OCI-LY1 (cell line): ENCODE measurements at regions not wholly inside any gene's neighbourhood (a gene's known extent, or its start where the extent isn't known, plus 50 kb on each side); places are given as distances from the start of the nearest gene placed in this dataset.

Source experiments
- H2AFZ ChIP-seq: fragments of 200-600 bp; sonication (generic), shearing (Covaris generic); 2 replicates; pipeline ENCODE4 v1.6.0; 2014; ENCODE audit warnings: antibody characterized with exemption, mild to moderate bottlenecking, low read length
- H3F3A ChIP-seq: fragments of 200-600 bp; sonication (generic), shearing (Covaris generic); 2 replicates; pipeline ENCODE4 v1.6.0; 2014; ENCODE audit warnings: mild to moderate bottlenecking, antibody characterized with exemption, low read length, moderate library complexity; ENCODE audit not compliant: insufficient read depth
- H3K27ac ChIP-seq: fragments of 200-600 bp; sonication (generic); 2 replicates; pipeline ENCODE4 v1.5.1; 2014; ENCODE audit warnings: low read length, mixed run types, mild to moderate bottlenecking, low read depth; ENCODE audit not compliant: poor library complexity, severe bottlenecking
- H3K27me3 ChIP-seq: fragments of 200-600 bp; sonication (generic); 2 replicates; pipeline ENCODE4 v1.6.0; 2014; ENCODE audit warnings: antibody characterized with exemption, mild to moderate bottlenecking, low read length, moderate library complexity; ENCODE audit not compliant: insufficient read depth
- H3K36me3 ChIP-seq: fragments of 200-600 bp; sonication (generic); 2 replicates; pipeline ENCODE4 v1.6.1; 2014; ENCODE audit warnings: mild to moderate bottlenecking, antibody characterized with exemption, low read length, moderate library complexity, mixed read lengths; ENCODE audit not compliant: insufficient read depth
- H3K4me1 ChIP-seq: fragments of 200-600 bp; sonication (generic); 2 replicates; pipeline ENCODE4 v1.5.1; 2014; ENCODE audit warnings: mild to moderate bottlenecking, low read length, moderate library complexity; ENCODE audit not compliant: insufficient read depth, severe bottlenecking
- H3K4me2 ChIP-seq: fragments of 200-600 bp; sonication (generic), shearing (Covaris generic); 2 replicates; pipeline ENCODE4 v1.6.1; 2014; ENCODE audit warnings: low read length
- H3K4me3 ChIP-seq: fragments of 200-600 bp; sonication (generic); 2 replicates; pipeline ENCODE4 v1.5.1; 2014; ENCODE audit warnings: low read length, low read depth, mild to moderate bottlenecking, mixed read lengths; ENCODE audit not compliant: poor library complexity, severe bottlenecking
- H3K79me2 ChIP-seq: fragments of 200-600 bp; shearing (Covaris generic); 2 replicates; pipeline ENCODE4 v1.6.1; 2016; ENCODE audit warnings: mixed run types, low read length, mixed read lengths; ENCODE audit not compliant: insufficient read depth
- H3K9ac ChIP-seq: fragments of 200-600 bp; sonication (generic), shearing (Covaris generic); 2 replicates; pipeline ENCODE4 v1.6.1; 2014; ENCODE audit warnings: mild to moderate bottlenecking, low read length, mixed read lengths
- H3K9me2 ChIP-seq: fragments of 200-600 bp; sonication (generic), shearing (Covaris generic); 2 replicates; pipeline ENCODE4 v1.6.1; 2014; ENCODE audit warnings: low read depth, mild to moderate bottlenecking, low read length, mixed read lengths
- H3K9me3 ChIP-seq: fragments of 200-600 bp; shearing (Covaris generic); 2 replicates; pipeline ENCODE4 v1.6.1; 2014; ENCODE audit warnings: low read length, mixed read lengths
- H4K20me1 ChIP-seq: fragments of 200-600 bp; sonication (generic), shearing (Covaris generic); 2 replicates; pipeline ENCODE4 v1.6.0; 2016; ENCODE audit warnings: mild to moderate bottlenecking, low read length; ENCODE audit not compliant: insufficient read depth
- CTCF ChIP-seq: fragments of 200-600 bp; sonication (generic), shearing (Covaris generic); IDR thresholded peaks from 2 replicates; pipeline ENCODE4 v1.5.1; 2017; ENCODE audit warnings: mild to moderate bottlenecking, antibody characterized with exemption, low read length, moderate library complexity, mixed read lengths
- EZH2 ChIP-seq: fragments of 200-600 bp; sonication (generic), shearing (Covaris generic); IDR thresholded peaks from 2 replicates; pipeline ENCODE4 v1.8.0; 2017; ENCODE audit warnings: borderline replicate concordance, mixed run types, mild to moderate bottlenecking, antibody characterized with exemption, low read length, moderate library complexity, mixed read lengths

GRCh38 chr10:124240839-124241291 lies 147.5 kb upstream of the CHST15 start:
- no peak for TF ChIP-seq EZH2
- no peak for TF ChIP-seq CTCF
- no peaks in the 10 kb centered on the region for H4K20me1 ChIP-seq
- H3F3A ChIP-seq, result no peaks in the 10 kb centered on the region
- H3K4me2 ChIP-seq, result no peak overlapping the region
- no peaks in the 10 kb centered on the region for H3K9me2 ChIP-seq
- H3K27ac ChIP-seq, result no peak overlapping the region
- no peaks in the 10 kb centered on the region; the same call in 1 of the 2 replicates for H3K27me3 ChIP-seq
- H3K9me3 ChIP-seq, result no peaks in the 10 kb centered on the region
- H3K4me1 ChIP-seq, result no peaks in the 10 kb centered on the region
- H3K4me3 ChIP-seq, result no peak overlapping the region
- H3K36me3 ChIP-seq, result no peaks in the 10 kb centered on the region
- no peak overlapping the region for H2AFZ ChIP-seq
- H3K9ac ChIP-seq, result no peak overlapping the region
- no peaks in the 10 kb centered on the region for H3K79me2 ChIP-seq

GRCh38 chr10:124239696-124240095 lies 146.3 kb upstream of the CHST15 start:
- no peaks in the 10 kb centered on the region; the same call in 1 of the 2 replicates for H3K27me3 ChIP-seq
- H2AFZ ChIP-seq, result no peak overlapping the region
- H3F3A ChIP-seq, result no peaks in the 10 kb centered on the region
- H3K9me3 ChIP-seq, result no peaks in the 10 kb centered on the region
- TF ChIP-seq EZH2, result no peak
- no peak for TF ChIP-seq CTCF
- H3K27ac ChIP-seq, result no peak overlapping the region
- no peaks in the 10 kb centered on the region for H3K79me2 ChIP-seq
- no peak overlapping the region for H3K4me2 ChIP-seq
- no peaks in the 10 kb centered on the region for H4K20me1 ChIP-seq
- no peak overlapping the region for H3K4me3 ChIP-seq
- no peaks in the 10 kb centered on the region for H3K9me2 ChIP-seq
- H3K4me1 ChIP-seq, result no peaks in the 10 kb centered on the region
- H3K36me3 ChIP-seq, result no peaks in the 10 kb centered on the region
- H3K9ac ChIP-seq, result no peak overlapping the region

GRCh38 chr10:124239134-124239533 lies 145.7 kb upstream of the CHST15 start:
- H3K27ac ChIP-seq, result no peak overlapping the region
- H3K9ac ChIP-seq, result no peak overlapping the region
- no peaks in the 10 kb centered on the region for H3K9me2 ChIP-seq
- no peaks in the 10 kb centered on the region for H3F3A ChIP-seq
- no peak overlapping the region for H3K4me3 ChIP-seq
- H2AFZ ChIP-seq, result no peak overlapping the region
- H3K4me1 ChIP-seq, result no peaks in the 10 kb centered on the region
- H3K36me3 ChIP-seq, result no peaks in the 10 kb centered on the region
- H3K27me3 ChIP-seq, result no peaks in the 10 kb centered on the region; the same call in 1 of the 2 replicates
- H3K9me3 ChIP-seq, result no peaks in the 10 kb centered on the region
- H3K79me2 ChIP-seq, result no peaks in the 10 kb centered on the region
- no peaks in the 10 kb centered on the region for H4K20me1 ChIP-seq
- TF ChIP-seq CTCF, result no peak
- TF ChIP-seq EZH2, result no peak
- no peak overlapping the region for H3K4me2 ChIP-seq
